ENCODE measurements at regions not wholly inside any gene's neighbourhood (a gene's known extent, or its start where the extent isn't known, plus 50 kb on each side); places are given as distances from the start of the nearest gene placed in this dataset.

- H3K27me3 ChIP-seq, result no peaks in the 10 kb centered on the region
- no peak for FAIRE-seq
- DNase-seq, result no peak
- intact Hi-C loops (cut with DNase I), result no loop called here
- H3K4me1 ChIP-seq, result no peaks in the 10 kb centered on the region
- ATAC-seq, result no peak
- no peaks in the 10 kb centered on the region for H3K36me3 ChIP-seq
- H3K9me3 ChIP-seq, result no peaks in the 10 kb centered on the region
- WGBS, 2 donors, result 83 to 86% methylated on average over 7 of the region's 7 CpGs
- no peak overlapping the region for H3K4me3 ChIP-seq
- TF ChIP-seq CTCF (IDR thresholded peaks at IDR 0.05), result no peak
- H3K27ac ChIP-seq, result no peak overlapping the region
Observed at GRCh38 chr13:22175815-22176214, 504.9 kb downstream of the FGF9 start.

- 77% methylated on average over 4 of the region's 4 CpGs for WGBS, 2 donors
- DNase-seq (no peak), ATAC-seq (no peak), FAIRE-seq (no peak)
- no peaks in the 10 kb centered on the region for H3K9me3 ChIP-seq
- H3K36me3 ChIP-seq, result no peaks in the 10 kb centered on the region
- H3K4me1 ChIP-seq, result no peaks in the 10 kb centered on the region
- H3K4me3 ChIP-seq, result no peak overlapping the region
- H3K27me3 ChIP-seq, result no peaks in the 10 kb centered on the region
- TF ChIP-seq CTCF (IDR thresholded peaks at IDR 0.05), result no peak
- intact Hi-C loops (cut with DNase I), result no loop called here
- no peak overlapping the region for H3K27ac ChIP-seq
Observed at GRCh38 chr13:22176968-22177520, 506.2 kb downstream of the FGF9 start.

- intact Hi-C loops (cut with DNase I), result no loop called here
- DNase-seq, result no peak
- 84 to 85% methylated on average over 2 of the region's 2 CpGs for WGBS, 2 donors
Observed at GRCh38 chr13:22178878-22179277, 508.0 kb downstream of the FGF9 start.

GRCh38 chr13:22187329-22187728, 516.5 kb downstream of the FGF9 start:
- FAIRE-seq, result no peak
- intact Hi-C loops (cut with DNase I), result no loop called here
- H3K27me3 ChIP-seq, result no peaks in the 10 kb centered on the region

More at GRCh38 chr13:22178878-22179277, 508.0 kb downstream of the FGF9 start:
- Histone ChIP-seq H3K9me3 (no peaks in the 10 kb centered on the region), H3K4me3 (no peak overlapping the region), H3K4me1 (no peaks in the 10 kb centered on the region), H3K27ac (no peak overlapping the region), H3K36me3 (no peaks in the 10 kb centered on the region), H3K27me3 (no peaks in the 10 kb centered on the region)
- no peak for ATAC-seq
- no peak for TF ChIP-seq CTCF (IDR thresholded peaks at IDR 0.05)
- FAIRE-seq, result no peak

More at GRCh38 chr13:22187329-22187728, 516.5 kb downstream of the FGF9 start:
- no peak for TF ChIP-seq CTCF (IDR thresholded peaks at IDR 0.05)
- DNase-seq (no peak), ATAC-seq (no peak)
- WGBS, 2 donors, result 78 to 84% methylated on average over 2 of the region's 2 CpGs
- no peaks in the 10 kb centered on the region for H3K4me1 ChIP-seq
- H3K27ac ChIP-seq, result no peak overlapping the region
- no peak overlapping the region for H3K4me3 ChIP-seq
- H3K36me3 ChIP-seq, result no peaks in the 10 kb centered on the region
- H3K9me3 ChIP-seq, result no peaks in the 10 kb centered on the region
